ENCODE measurements at regions not wholly inside any gene's neighbourhood (a gene's known extent, or its start where the extent isn't known, plus 50 kb on each side); places are given as distances from the start of the nearest gene placed in this dataset.

DNA sequence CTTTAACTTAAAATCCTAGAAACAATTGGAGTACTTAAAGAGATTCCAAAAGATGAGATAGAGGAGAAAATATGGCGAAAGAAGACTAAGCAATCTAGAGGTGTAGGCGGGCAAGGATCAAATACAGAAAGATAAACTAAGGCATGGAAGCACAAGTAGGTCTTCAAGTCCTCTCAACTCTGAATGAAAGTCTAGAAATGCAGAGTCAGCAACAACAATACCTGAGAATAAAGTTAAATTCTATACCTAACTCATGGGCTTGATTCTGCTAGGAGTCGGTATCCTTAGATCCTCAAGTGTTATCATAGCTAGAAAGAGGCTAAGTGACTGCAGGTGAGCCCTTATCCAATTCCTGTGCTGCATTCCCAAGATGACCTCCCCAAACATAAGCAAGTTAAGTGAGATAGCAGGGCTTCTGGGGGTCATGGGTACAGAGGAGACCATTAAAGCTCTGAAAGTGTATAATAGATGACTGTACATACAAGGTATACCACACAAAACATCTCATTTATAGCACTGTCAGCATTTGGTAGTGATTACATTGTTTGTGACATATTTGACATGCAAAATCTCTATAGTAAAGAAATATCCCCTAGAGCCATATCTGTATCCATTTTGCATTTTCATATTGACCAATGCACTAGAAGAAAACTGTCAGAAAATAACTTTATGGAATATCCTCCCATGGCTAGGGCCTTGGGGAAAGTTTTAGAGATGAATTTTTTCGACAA is 82.5 kb upstream of the ARID2 start:
- CTCF ChIA-PET = no interaction called here
- DNase-seq (ENCODE audit: extremely low spot score) = no peak
- POLR2A ChIA-PET = no interaction called here
- no peak for TF ChIP-seq NFRKB (IDR thresholded peaks at IDR 0.05)
- TF ChIP-seq L3MBTL2 (conservative IDR thresholded peaks at IDR 0.05) = no peak
- no peak for TF ChIP-seq LEF1 (IDR thresholded peaks at IDR 0.05; ENCODE audit: borderline replicate concordance)
- no peak for TF ChIP-seq TARDBP (IDR thresholded peaks at IDR 0.05)
- no peak for TF ChIP-seq HDGF (IDR thresholded peaks at IDR 0.05; ENCODE audit: borderline replicate concordance)
- TF ChIP-seq CTBP1 (IDR thresholded peaks at IDR 0.05; ENCODE audit: borderline replicate concordance) = no peak
- no peak for TF ChIP-seq FOXK2 (IDR thresholded peaks at IDR 0.05)
- TF ChIP-seq SP1 (IDR thresholded peaks at IDR 0.05) = no peak
- TF ChIP-seq BHLHE40 (IDR thresholded peaks at IDR 0.05; ENCODE audit: borderline replicate concordance) = no peak
- no peak for TF ChIP-seq FOXM1 (IDR thresholded peaks at IDR 0.05; ENCODE audit: borderline replicate concordance)
- no peak for TF ChIP-seq ARNT (IDR thresholded peaks at IDR 0.05)
- TF ChIP-seq SUZ12 (IDR thresholded peaks at IDR 0.05) = no peak
- TF ChIP-seq, protein P1, sequence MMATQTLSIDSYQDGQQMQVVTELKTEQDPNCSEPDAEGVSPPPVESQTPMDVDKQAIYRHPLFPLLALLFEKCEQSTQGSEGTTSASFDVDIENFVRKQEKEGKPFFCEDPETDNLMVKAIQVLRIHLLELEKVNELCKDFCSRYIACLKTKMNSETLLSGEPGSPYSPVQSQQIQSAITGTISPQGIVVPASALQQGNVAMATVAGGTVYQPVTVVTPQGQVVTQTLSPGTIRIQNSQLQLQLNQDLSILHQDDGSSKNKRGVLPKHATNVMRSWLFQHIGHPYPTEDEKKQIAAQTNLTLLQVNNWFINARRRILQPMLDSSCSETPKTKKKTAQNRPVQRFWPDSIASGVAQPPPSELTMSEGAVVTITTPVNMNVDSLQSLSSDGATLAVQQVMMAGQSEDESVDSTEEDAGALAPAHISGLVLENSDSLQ (IDR thresholded peaks at IDR 0.05) = no peak
- no peak for TF ChIP-seq ELF4 (IDR thresholded peaks at IDR 0.05)
- no peak for TF ChIP-seq ZNF384 (IDR thresholded peaks at IDR 0.05)
- no peak for TF ChIP-seq FOXA1 (IDR thresholded peaks at IDR 0.05)

DNA sequence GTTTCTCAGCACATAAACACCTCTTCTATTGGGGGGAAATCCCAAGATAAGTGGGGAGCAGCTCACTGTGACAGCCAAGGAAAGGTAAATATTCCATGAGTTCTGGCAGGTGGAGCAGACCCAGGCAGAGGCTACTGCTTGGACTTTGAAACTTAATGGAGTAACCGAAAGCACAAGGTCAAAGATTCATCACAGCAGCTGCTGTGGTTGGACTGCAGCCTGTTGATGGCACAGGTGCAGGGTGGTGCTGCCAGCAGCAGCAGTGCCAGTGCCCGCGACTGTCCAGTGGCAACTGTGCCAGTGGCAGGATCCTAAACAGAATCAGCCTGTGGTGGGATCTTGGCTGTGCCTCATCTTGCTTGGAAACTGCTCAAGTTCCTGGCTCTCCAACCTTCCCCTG is 81.4 kb upstream of the ARID2 start:
- no peak for TF ChIP-seq TARDBP (IDR thresholded peaks at IDR 0.05)
- no peak for TF ChIP-seq BHLHE40 (IDR thresholded peaks at IDR 0.05; ENCODE audit: borderline replicate concordance)
- no peak for TF ChIP-seq L3MBTL2 (conservative IDR thresholded peaks at IDR 0.05)
- TF ChIP-seq HDGF (IDR thresholded peaks at IDR 0.05; ENCODE audit: borderline replicate concordance) = no peak
- no peak for TF ChIP-seq ZNF384 (IDR thresholded peaks at IDR 0.05)
- no peak for TF ChIP-seq FOXA1 (IDR thresholded peaks at IDR 0.05)
- TF ChIP-seq ARNT (IDR thresholded peaks at IDR 0.05) = no peak
- no peak for TF ChIP-seq FOXK2 (IDR thresholded peaks at IDR 0.05)
- TF ChIP-seq NFRKB (IDR thresholded peaks at IDR 0.05) = no peak
- no peak for TF ChIP-seq FOXM1 (IDR thresholded peaks at IDR 0.05; ENCODE audit: borderline replicate concordance)
- TF ChIP-seq CTBP1 (IDR thresholded peaks at IDR 0.05; ENCODE audit: borderline replicate concordance) = no peak
- no peak for TF ChIP-seq SP1 (IDR thresholded peaks at IDR 0.05)
- TF ChIP-seq ELF4 (IDR thresholded peaks at IDR 0.05) = no peak
- no peak for TF ChIP-seq SUZ12 (IDR thresholded peaks at IDR 0.05)
- TF ChIP-seq LEF1 (IDR thresholded peaks at IDR 0.05; ENCODE audit: borderline replicate concordance) = no peak
- TF ChIP-seq, protein P1 (IDR thresholded peaks at IDR 0.05) = no peak
- no peak for DNase-seq (ENCODE audit: extremely low spot score)
- CTCF ChIA-PET = interaction anchor here (1.3 kb wide), 1 partner anchor 12 kb away, joined by 3 read pairs; no protein-coding TSS in a partner anchor
- POLR2A ChIA-PET = no interaction called here

DNA sequence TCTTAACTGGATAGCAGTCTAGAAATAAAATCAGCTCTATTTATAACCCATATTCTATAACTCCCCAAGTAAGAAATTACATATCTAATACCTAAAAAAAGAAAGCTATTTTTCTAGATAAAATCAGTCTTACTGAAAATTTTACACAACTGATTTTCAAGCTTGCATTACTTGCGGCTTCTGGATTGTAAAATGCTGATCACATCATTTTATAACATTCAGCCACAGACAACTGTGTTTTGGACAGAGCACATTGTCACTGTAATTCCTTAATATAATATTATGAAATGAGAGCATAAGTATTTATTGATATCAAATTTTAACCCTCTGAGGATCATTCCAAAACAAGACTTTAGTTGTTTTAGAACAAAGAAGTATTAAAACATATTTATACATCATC is 78.5 kb upstream of the ARID2 start:
- ChIA-PET CTCF (no interaction called here), POLR2A (no interaction called here)
- DNase-seq (ENCODE audit: extremely low spot score) = no peak
- no peak for TF ChIP-seq FOXM1 (IDR thresholded peaks at IDR 0.05; ENCODE audit: borderline replicate concordance)

DNA sequence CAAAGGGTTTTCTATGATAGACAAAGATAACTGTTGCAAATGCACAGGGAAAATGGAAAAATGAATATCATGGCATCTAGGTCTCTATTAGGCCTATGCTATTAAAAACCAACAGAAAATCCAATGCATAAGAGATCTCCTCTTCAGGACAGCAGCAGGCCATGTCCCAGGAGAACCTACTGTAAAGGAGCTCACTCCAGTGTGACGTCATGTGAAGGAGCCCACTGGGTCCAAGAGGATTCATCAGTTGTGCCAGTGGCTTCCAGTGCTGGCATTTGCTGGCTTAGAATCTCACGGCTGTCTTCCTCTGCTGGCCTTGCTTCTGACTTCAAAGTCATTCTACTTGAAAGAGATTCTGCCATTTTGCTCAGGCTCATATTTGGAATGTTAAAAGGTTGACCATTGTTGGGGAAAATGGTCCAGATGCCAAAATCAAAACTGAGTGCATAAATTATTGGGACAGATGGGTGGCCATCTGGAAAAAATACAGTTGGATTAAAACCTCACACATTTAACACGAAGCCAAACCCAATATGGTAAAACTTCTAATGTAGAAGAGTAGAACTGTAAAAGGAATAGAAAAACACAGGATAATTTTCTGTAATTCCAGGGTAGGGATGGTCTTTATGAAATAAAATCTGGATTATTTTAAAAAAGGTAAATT is 75.4 kb upstream of the ARID2 start:
- DNase-seq (ENCODE audit: extremely low spot score) = no peak
- no peak for TF ChIP-seq SUZ12 (IDR thresholded peaks at IDR 0.05)
- TF ChIP-seq BHLHE40 (IDR thresholded peaks at IDR 0.05; ENCODE audit: borderline replicate concordance) = no peak
- no peak for TF ChIP-seq SP1 (IDR thresholded peaks at IDR 0.05)
- no peak for TF ChIP-seq HDGF (IDR thresholded peaks at IDR 0.05; ENCODE audit: borderline replicate concordance)
- no peak for TF ChIP-seq CTBP1 (IDR thresholded peaks at IDR 0.05; ENCODE audit: borderline replicate concordance)
- no peak for TF ChIP-seq L3MBTL2 (conservative IDR thresholded peaks at IDR 0.05)
- TF ChIP-seq TARDBP (IDR thresholded peaks at IDR 0.05) = no peak
- no peak for TF ChIP-seq NFRKB (IDR thresholded peaks at IDR 0.05)
- no peak for TF ChIP-seq FOXA1 (IDR thresholded peaks at IDR 0.05)
- no peak for TF ChIP-seq ARNT (IDR thresholded peaks at IDR 0.05)
- no peak for TF ChIP-seq FOXK2 (IDR thresholded peaks at IDR 0.05)
- TF ChIP-seq ELF4 (IDR thresholded peaks at IDR 0.05) = no peak
- no peak for TF ChIP-seq ZNF384 (IDR thresholded peaks at IDR 0.05)
- TF ChIP-seq FOXM1 (IDR thresholded peaks at IDR 0.05; ENCODE audit: borderline replicate concordance) = no peak
- no peak for TF ChIP-seq LEF1 (IDR thresholded peaks at IDR 0.05; ENCODE audit: borderline replicate concordance)
- TF ChIP-seq, protein P1 (IDR thresholded peaks at IDR 0.05) = no peak
- POLR2A ChIA-PET = no interaction called here
- CTCF ChIA-PET = interaction anchor here (0.5 kb wide), 1 partner anchor 118 kb away, joined by 3 read pairs; no protein-coding TSS in a partner anchor

DNA sequence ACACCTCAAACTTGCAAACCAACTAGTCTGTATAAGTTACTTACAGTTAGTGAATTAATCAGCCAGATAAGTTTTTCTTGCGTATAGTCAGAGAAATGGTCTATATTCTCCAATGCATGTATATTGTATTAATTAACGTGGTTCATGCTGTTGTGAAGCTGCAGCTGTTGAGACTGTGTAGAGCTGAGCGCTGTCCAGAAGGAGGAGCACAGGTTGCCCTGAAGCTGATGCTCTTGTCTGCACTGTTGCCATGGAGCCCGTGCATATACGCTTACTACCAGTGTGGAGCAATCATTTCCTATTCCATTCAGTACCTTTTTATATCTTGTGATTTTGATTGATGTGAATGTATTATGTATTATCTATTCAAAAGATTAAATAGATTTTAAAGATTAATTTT is 74.3 kb upstream of the ARID2 start:
- TF ChIP-seq CTBP1 (IDR thresholded peaks at IDR 0.05; ENCODE audit: borderline replicate concordance) (no peak), FOXM1 (IDR thresholded peaks at IDR 0.05; ENCODE audit: borderline replicate concordance) (no peak), SUZ12 (IDR thresholded peaks at IDR 0.05) (no peak), ARNT (IDR thresholded peaks at IDR 0.05) (no peak), HDGF (IDR thresholded peaks at IDR 0.05; ENCODE audit: borderline replicate concordance) (no peak), NFRKB (IDR thresholded peaks at IDR 0.05) (no peak)
- POLR2A ChIA-PET = no interaction called here
- CTCF ChIA-PET = no interaction called here
- DNase-seq (ENCODE audit: extremely low spot score) = peak; percentile 19

DNA sequence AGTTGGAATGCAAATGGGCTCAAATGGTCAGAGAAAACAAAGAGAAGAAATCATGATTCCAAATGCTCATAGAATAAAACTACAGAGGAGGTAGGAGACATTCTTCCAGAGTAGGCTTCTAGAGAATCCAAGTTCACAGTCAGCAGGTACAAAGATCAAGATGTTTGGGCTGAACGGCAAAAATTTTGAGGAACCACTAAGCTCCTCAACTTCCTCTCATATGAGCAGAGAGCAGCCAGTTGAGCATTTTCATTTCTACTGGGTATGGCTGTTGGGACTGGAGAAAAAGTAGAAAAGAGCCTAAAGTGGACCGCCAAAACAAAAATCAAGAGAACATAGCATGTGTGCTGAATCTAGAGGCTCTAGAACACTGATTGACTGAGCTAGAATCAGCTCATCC is 73.8 kb upstream of the ARID2 start:
- CTCF ChIA-PET = no interaction called here
- DNase-seq (ENCODE audit: extremely low spot score) = no peak
- no peak for TF ChIP-seq LEF1 (IDR thresholded peaks at IDR 0.05; ENCODE audit: borderline replicate concordance)
- TF ChIP-seq, protein P1 (IDR thresholded peaks at IDR 0.05) = no peak
- TF ChIP-seq FOXA1 (IDR thresholded peaks at IDR 0.05) = no peak
- no peak for TF ChIP-seq TARDBP (IDR thresholded peaks at IDR 0.05)
- TF ChIP-seq ZNF384 (IDR thresholded peaks at IDR 0.05) = no peak
- TF ChIP-seq BHLHE40 (IDR thresholded peaks at IDR 0.05; ENCODE audit: borderline replicate concordance) = no peak
- no peak for TF ChIP-seq FOXM1 (IDR thresholded peaks at IDR 0.05; ENCODE audit: borderline replicate concordance)
- no peak for TF ChIP-seq NFRKB (IDR thresholded peaks at IDR 0.05)
- TF ChIP-seq SUZ12 (IDR thresholded peaks at IDR 0.05) = no peak
- no peak for TF ChIP-seq SP1 (IDR thresholded peaks at IDR 0.05)
- TF ChIP-seq FOXK2 (IDR thresholded peaks at IDR 0.05) = no peak
- TF ChIP-seq CTBP1 (IDR thresholded peaks at IDR 0.05; ENCODE audit: borderline replicate concordance) = no peak
- no peak for TF ChIP-seq ARNT (IDR thresholded peaks at IDR 0.05)
- TF ChIP-seq L3MBTL2 (conservative IDR thresholded peaks at IDR 0.05) = no peak
- POLR2A ChIA-PET = no interaction called here
